ENCODE measurements at regions not wholly inside any gene's neighbourhood (a gene's known extent, or its start where the extent isn't known, plus 50 kb on each side); places are given as distances from the start of the nearest gene placed in this dataset.

GRCh38 chr10:113354711-113355110, 198.1 kb upstream of the HABP2 start:
- H3K4me3 ChIP-seq = no peak overlapping the region
- DNase-seq (no peak), ATAC-seq (no peak)
- TF ChIP-seq, protein P1, sequence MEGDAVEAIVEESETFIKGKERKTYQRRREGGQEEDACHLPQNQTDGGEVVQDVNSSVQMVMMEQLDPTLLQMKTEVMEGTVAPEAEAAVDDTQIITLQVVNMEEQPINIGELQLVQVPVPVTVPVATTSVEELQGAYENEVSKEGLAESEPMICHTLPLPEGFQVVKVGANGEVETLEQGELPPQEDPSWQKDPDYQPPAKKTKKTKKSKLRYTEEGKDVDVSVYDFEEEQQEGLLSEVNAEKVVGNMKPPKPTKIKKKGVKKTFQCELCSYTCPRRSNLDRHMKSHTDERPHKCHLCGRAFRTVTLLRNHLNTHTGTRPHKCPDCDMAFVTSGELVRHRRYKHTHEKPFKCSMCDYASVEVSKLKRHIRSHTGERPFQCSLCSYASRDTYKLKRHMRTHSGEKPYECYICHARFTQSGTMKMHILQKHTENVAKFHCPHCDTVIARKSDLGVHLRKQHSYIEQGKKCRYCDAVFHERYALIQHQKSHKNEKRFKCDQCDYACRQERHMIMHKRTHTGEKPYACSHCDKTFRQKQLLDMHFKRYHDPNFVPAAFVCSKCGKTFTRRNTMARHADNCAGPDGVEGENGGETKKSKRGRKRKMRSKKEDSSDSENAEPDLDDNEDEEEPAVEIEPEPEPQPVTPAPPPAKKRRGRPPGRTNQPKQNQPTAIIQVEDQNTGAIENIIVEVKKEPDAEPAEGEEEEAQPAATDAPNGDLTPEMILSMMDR (IDR thresholded peaks at IDR 0.05) = no peak
- no peak overlapping the region for H3K27ac ChIP-seq
- no peaks in the 10 kb centered on the region for H3K4me1 ChIP-seq
- intact Hi-C loops (cut with DNase I) = no loop called here
- no peaks in the 10 kb centered on the region for H3K9me3 ChIP-seq
- H3K27me3 ChIP-seq (ENCODE audit: low read depth) = no peaks in the 10 kb centered on the region
- H3K36me3 ChIP-seq = no peaks in the 10 kb centered on the region

- no peaks in the 10 kb centered on the region for H3K36me3 ChIP-seq
- no peak for DNase-seq
- no peaks in the 10 kb centered on the region for H3K4me1 ChIP-seq
- H3K27me3 ChIP-seq (ENCODE audit: low read depth) = no peaks in the 10 kb centered on the region
- intact Hi-C loops (cut with DNase I) = no loop called here
- peak; percentile 45 to 61 for ATAC-seq
- no peak overlapping the region for H3K27ac ChIP-seq
- no peaks in the 10 kb centered on the region for H3K9me3 ChIP-seq
- H3K4me3 ChIP-seq = no peak overlapping the region
- TF ChIP-seq, protein P1 (IDR thresholded peaks at IDR 0.05) = no peak
Observed at GRCh38 chr10:113356794-113357680, 195.8 kb upstream of the HABP2 start.

DNA sequence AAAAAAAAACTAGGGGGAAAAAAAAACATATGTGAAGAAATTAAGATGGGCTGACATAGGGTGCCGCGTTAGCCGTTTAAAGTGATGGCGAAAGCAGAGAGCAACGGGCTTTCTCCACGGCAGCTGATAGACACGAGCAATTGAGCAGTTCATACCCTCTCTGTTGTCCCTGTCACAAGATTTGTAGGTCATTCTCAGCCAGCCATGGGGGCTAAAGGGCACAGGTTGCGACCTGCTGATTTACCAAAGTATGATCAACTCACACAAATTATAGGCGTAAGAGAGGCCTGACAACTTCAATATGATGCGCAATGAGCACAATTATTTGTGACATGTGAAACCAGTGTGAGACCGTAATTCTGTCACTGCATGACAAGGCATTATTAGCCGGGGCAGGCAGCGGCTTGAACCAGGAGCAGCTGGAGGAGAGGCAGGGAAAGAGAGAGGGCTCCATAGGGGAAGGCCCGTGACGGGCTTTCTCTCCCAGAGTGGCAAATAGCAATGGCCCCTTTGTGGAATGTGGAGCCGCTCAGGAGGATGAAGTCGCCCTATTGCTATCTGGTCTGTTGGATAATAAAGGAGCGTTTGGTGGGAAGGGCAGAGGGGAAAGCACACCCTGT, 195.1 kb upstream of the HABP2 start:
- intact Hi-C loops (cut with DNase I) = no loop called here
- Histone ChIP-seq H3K27ac (no peak overlapping the region), H3K9me3 (no peaks in the 10 kb centered on the region), H3K36me3 (no peaks in the 10 kb centered on the region), H3K4me1 (peaks cover 7% of the 10 kb centered on the region), H3K27me3 (ENCODE audit: low read depth) (no peaks in the 10 kb centered on the region), H3K4me3 (no peak overlapping the region)
- DNase-seq (no peak), ATAC-seq (no peak)
- TF ChIP-seq, protein P1 (IDR thresholded peaks at IDR 0.05) = no peak

- DNase-seq (no peak), ATAC-seq (peak in 1 of 2 donors; percentile 52)
- no peaks in the 10 kb centered on the region for H3K36me3 ChIP-seq
- TF ChIP-seq, protein P1 (IDR thresholded peaks at IDR 0.05) = no peak
- no peaks in the 10 kb centered on the region for H3K9me3 ChIP-seq
- no peak overlapping the region for H3K27ac ChIP-seq
- intact Hi-C loops (cut with DNase I) = no loop called here
- no peaks in the 10 kb centered on the region for H3K27me3 ChIP-seq (ENCODE audit: low read depth)
- no peak overlapping the region for H3K4me3 ChIP-seq
- H3K4me1 ChIP-seq = peaks cover 12% of the 10 kb centered on the region
Observed at GRCh38 chr10:113359655-113360054, 193.2 kb upstream of the HABP2 start.

- DNase-seq (no peak), ATAC-seq (no peak)
- Histone ChIP-seq H3K4me1 (peaks cover 12% of the 10 kb centered on the region), H3K36me3 (no peaks in the 10 kb centered on the region), H3K4me3 (no peak overlapping the region), H3K27me3 (ENCODE audit: low read depth) (no peaks in the 10 kb centered on the region), H3K9me3 (no peaks in the 10 kb centered on the region), H3K27ac (no peak overlapping the region)
- TF ChIP-seq, protein P1 (IDR thresholded peaks at IDR 0.05) = no peak
- intact Hi-C loops (cut with DNase I) = no loop called here
Observed at GRCh38 chr10:113360870-113361269, 192.0 kb upstream of the HABP2 start.
